ENCODE measurements at regions not wholly inside any gene's neighbourhood (a gene's known extent, or its start where the extent isn't known, plus 50 kb on each side); places are given as distances from the start of the nearest gene placed in this dataset.

DNA sequence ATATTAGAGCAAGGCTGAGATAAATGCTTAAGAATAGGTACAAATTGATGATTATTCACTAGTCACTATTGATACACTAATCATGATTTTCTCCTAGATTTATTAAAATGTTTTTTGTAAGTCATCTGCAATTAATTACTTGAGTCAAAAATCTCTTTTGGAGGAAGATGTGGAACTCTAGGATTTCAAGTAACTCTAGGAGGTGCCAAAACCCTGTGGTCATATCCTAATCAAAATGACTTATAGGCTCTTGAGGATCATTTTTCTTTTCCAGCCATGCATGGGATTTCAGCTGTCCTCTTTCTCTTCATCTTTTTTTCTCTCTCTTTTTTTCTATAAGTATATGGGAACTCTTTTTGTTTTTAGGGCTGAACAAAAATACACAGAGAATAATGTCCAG is 141.8 kb upstream of the CD180 start:
- TF ChIP-seq, protein P1, sequence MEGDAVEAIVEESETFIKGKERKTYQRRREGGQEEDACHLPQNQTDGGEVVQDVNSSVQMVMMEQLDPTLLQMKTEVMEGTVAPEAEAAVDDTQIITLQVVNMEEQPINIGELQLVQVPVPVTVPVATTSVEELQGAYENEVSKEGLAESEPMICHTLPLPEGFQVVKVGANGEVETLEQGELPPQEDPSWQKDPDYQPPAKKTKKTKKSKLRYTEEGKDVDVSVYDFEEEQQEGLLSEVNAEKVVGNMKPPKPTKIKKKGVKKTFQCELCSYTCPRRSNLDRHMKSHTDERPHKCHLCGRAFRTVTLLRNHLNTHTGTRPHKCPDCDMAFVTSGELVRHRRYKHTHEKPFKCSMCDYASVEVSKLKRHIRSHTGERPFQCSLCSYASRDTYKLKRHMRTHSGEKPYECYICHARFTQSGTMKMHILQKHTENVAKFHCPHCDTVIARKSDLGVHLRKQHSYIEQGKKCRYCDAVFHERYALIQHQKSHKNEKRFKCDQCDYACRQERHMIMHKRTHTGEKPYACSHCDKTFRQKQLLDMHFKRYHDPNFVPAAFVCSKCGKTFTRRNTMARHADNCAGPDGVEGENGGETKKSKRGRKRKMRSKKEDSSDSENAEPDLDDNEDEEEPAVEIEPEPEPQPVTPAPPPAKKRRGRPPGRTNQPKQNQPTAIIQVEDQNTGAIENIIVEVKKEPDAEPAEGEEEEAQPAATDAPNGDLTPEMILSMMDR (IDR thresholded peaks at IDR 0.05) = no peak
- TF ChIP-seq CHD2 (IDR thresholded peaks at IDR 0.05; ENCODE audit: low read length, partially characterized antibody) = no peak
